CD4-positive, alpha-beta memory T cell (primary cell): ENCODE measurements at regions not wholly inside any gene's neighbourhood (a gene's known extent, or its start where the extent isn't known, plus 50 kb on each side); places are given as distances from the start of the nearest gene placed in this dataset.

ENCODE experiments used
- CTCF ChIA-PET: fragments of 350-600 bp; sonication (Branson Sonifier 250); formaldehyde crosslinking; loops from one replicate; lab custom pipeline; 2021; ENCODE audit warnings: inconsistent platforms; ENCODE audit not compliant: partially characterized antibody; lab: Charles Lee
- POLR2A ChIA-PET: fragments of 350-600 bp; sonication (Branson Sonifier 250); formaldehyde crosslinking; loops from one replicate; lab custom pipeline; 2021; ENCODE audit not compliant: partially characterized antibody; lab: Charles Lee
- DNase-seq, 5 donors: peaks; one replicate each; pipeline versions ENCODE4 v3.0.0 to v3.0.0-alpha.2; 2020 to 2022; ENCODE audit warnings: mixed read lengths in 1 of 5
- H3K27ac ChIP-seq: one replicate; pipeline ENCODE4 v1.7.0; 2013; ENCODE audit warnings: low read depth, low read length
- H3K27me3 ChIP-seq: 2 replicates; pipeline ENCODE4 v1.7.0; 2013; ENCODE audit warnings: mild to moderate bottlenecking, low read length, moderate library complexity; ENCODE audit not compliant: insufficient read depth
- H3K36me3 ChIP-seq: 2 replicates; pipeline ENCODE4 v1.7.0; 2013; ENCODE audit warnings: mild to moderate bottlenecking, low read length, moderate library complexity; ENCODE audit not compliant: insufficient read depth
- H3K4me1 ChIP-seq: 2 replicates; pipeline ENCODE4 v1.7.0; 2013; ENCODE audit warnings: mild to moderate bottlenecking, low read length, moderate library complexity; ENCODE audit not compliant: insufficient read depth
- H3K4me3 ChIP-seq, 2 donors: one replicate each; pipeline ENCODE4 v1.7.0; 2013; ENCODE audit warnings: low read length in 2 of 2, mild to moderate bottlenecking in 1 of 2
- H3K9me3 ChIP-seq, 2 donors: one replicate each; pipeline ENCODE4 v1.7.0; 2013; ENCODE audit warnings: low read length in 2 of 2, control low read depth in 1 of 2; ENCODE audit not compliant: control insufficient read depth in 1 of 2
- H3K27ac Mint-ChIP-seq, 7 donors: one replicate each; pipeline ENCODE4 v1.8.0; 2020 to 2021; ENCODE audit warnings: mixed read lengths in 7 of 7, mild to moderate bottlenecking in 6 of 7, inconsistent platforms in 3 of 7, moderate library complexity in 3 of 7
- H3K27me3 Mint-ChIP-seq, 2 donors: one replicate each; pipeline ENCODE4 v1.8.0; 2020 to 2021; ENCODE audit warnings: mixed read lengths in 2 of 2
- H3K36me3 Mint-ChIP-seq, 2 donors: one replicate each; pipeline ENCODE4 v1.8.0; 2020 to 2021; ENCODE audit warnings: mixed read lengths in 2 of 2, inconsistent platforms in 1 of 2, mild to moderate bottlenecking in 1 of 2
- H3K4me1 Mint-ChIP-seq, 4 donors: one replicate each; pipeline ENCODE4 v1.8.0; 2020 to 2021; ENCODE audit warnings: mixed read lengths in 4 of 4, mild to moderate bottlenecking in 1 of 4
- H3K4me3 Mint-ChIP-seq, 8 donors: one replicate each; pipeline ENCODE4 v1.8.0; 2020 to 2021; ENCODE audit warnings: mixed read lengths in 8 of 8, mild to moderate bottlenecking in 7 of 8, moderate library complexity in 6 of 8, inconsistent platforms in 3 of 8
- H3K9me3 Mint-ChIP-seq, 8 donors: one replicate each; pipeline ENCODE4 v1.8.0; 2020 to 2021; ENCODE audit warnings: mixed read lengths in 8 of 8, mild to moderate bottlenecking in 5 of 8, inconsistent platforms in 3 of 8, moderate library complexity in 1 of 8
- intact Hi-C: fragments of 100-400 bp; cut with micrococcal nuclease; formaldehyde crosslinking; loops from one replicate; pipeline ENCODE4 v1.15.1; 2023

GRCh38 chr9:135196474-135196873, 109.0 kb downstream of the OLFM1 start:
- Histone ChIP-seq H3K36me3 (no peaks in the 10 kb centered on the region), H3K4me1 (no peaks in the 10 kb centered on the region), H3K9me3 (no peaks in the 10 kb centered on the region), H3K27ac (no peak overlapping the region), H3K27me3 (no peaks in the 10 kb centered on the region), H3K4me3 (no peak overlapping the region)
- Mint-ChIP-seq H3K9me3 (no peaks in the 10 kb centered on the region), H3K27ac (peak overlapping the region in 1 of 7 donors; percentile 76), H3K4me1 (no peaks in the 10 kb centered on the region), H3K36me3 (no peaks in the 10 kb centered on the region), H3K4me3 (no peak overlapping the region), H3K27me3 (peaks cover 14 to 17% of the 10 kb centered on the region in 2 donors)
- POLR2A ChIA-PET = no interaction called here
- intact Hi-C loops = no loop called here
- CTCF ChIA-PET = no interaction called here
- DNase-seq = no peak

GRCh38 chr9:135198144-135198543, 110.7 kb downstream of the OLFM1 start:
- Mint-ChIP-seq H3K4me3 (no peak overlapping the region), H3K27ac (no peak overlapping the region), H3K4me1 (no peaks in the 10 kb centered on the region), H3K36me3 (no peaks in the 10 kb centered on the region), H3K9me3 (peaks cover 0 to 3% (median 0%) of the 10 kb centered on the region in 8 donors), H3K27me3 (peaks cover 14 to 17% of the 10 kb centered on the region in 2 donors)
- intact Hi-C loops = no loop called here
- Histone ChIP-seq H3K27me3 (no peaks in the 10 kb centered on the region), H3K4me3 (no peak overlapping the region), H3K9me3 (no peaks in the 10 kb centered on the region), H3K4me1 (no peaks in the 10 kb centered on the region), H3K27ac (no peak overlapping the region), H3K36me3 (no peaks in the 10 kb centered on the region)
- no peak for DNase-seq
- POLR2A ChIA-PET = no interaction called here
- CTCF ChIA-PET = no interaction called here

GRCh38 chr9:135198586-135199285, 111.3 kb downstream of the OLFM1 start:
- H3K27me3 Mint-ChIP-seq = peaks cover 14 to 17% of the 10 kb centered on the region in 2 donors
- peaks cover 0 to 3% (median 0%) of the 10 kb centered on the region in 8 donors for H3K9me3 Mint-ChIP-seq
- H3K4me1 ChIP-seq = no peaks in the 10 kb centered on the region
- no peaks in the 10 kb centered on the region for H3K36me3 Mint-ChIP-seq
- H3K36me3 ChIP-seq = no peaks in the 10 kb centered on the region
- H3K27ac Mint-ChIP-seq = no peak overlapping the region
- no peak for DNase-seq
- no peak overlapping the region for H3K4me3 Mint-ChIP-seq
- no peaks in the 10 kb centered on the region for H3K4me1 Mint-ChIP-seq
- CTCF ChIA-PET = no interaction called here
- no peaks in the 10 kb centered on the region for H3K27me3 ChIP-seq
- POLR2A ChIA-PET = no interaction called here
- H3K27ac ChIP-seq = no peak overlapping the region
- H3K4me3 ChIP-seq = no peak overlapping the region
- intact Hi-C loops = no loop called here
- H3K9me3 ChIP-seq = no peaks in the 10 kb centered on the region

- no peak for DNase-seq
- Histone ChIP-seq H3K4me1 (no peaks in the 10 kb centered on the region), H3K27ac (no peak overlapping the region), H3K36me3 (no peaks in the 10 kb centered on the region), H3K9me3 (no peaks in the 10 kb centered on the region), H3K27me3 (no peaks in the 10 kb centered on the region), H3K4me3 (no peak overlapping the region)
- H3K27me3 Mint-ChIP-seq = peaks cover 14 to 15% of the 10 kb centered on the region in 2 donors
- H3K4me1 Mint-ChIP-seq = no peaks in the 10 kb centered on the region
- no peaks in the 10 kb centered on the region for H3K36me3 Mint-ChIP-seq
- intact Hi-C loops = no loop called here
- no peak overlapping the region for H3K27ac Mint-ChIP-seq
- POLR2A ChIA-PET = no interaction called here
- CTCF ChIA-PET = no interaction called here
- peaks cover 0 to 3% (median 0%) of the 10 kb centered on the region in 8 donors for H3K9me3 Mint-ChIP-seq
- H3K4me3 Mint-ChIP-seq = no peak overlapping the region
These were observed 112.0 kb downstream of the OLFM1 start for GRCh38 chr9:135199489-135199888.

- no peaks in the 10 kb centered on the region for H3K27me3 ChIP-seq
- H3K4me1 Mint-ChIP-seq = no peaks in the 10 kb centered on the region
- no peaks in the 10 kb centered on the region for H3K36me3 Mint-ChIP-seq
- H3K27ac Mint-ChIP-seq = no peak overlapping the region
- H3K9me3 ChIP-seq = no peaks in the 10 kb centered on the region
- H3K4me3 ChIP-seq = no peak overlapping the region
- no peaks in the 10 kb centered on the region for H3K36me3 ChIP-seq
- POLR2A ChIA-PET = no interaction called here
- no peak for DNase-seq
- H3K27ac ChIP-seq = no peak overlapping the region
- CTCF ChIA-PET = no interaction called here
- H3K27me3 Mint-ChIP-seq = peaks cover 12 to 14% of the 10 kb centered on the region in 2 donors
- H3K4me3 Mint-ChIP-seq = no peak overlapping the region
- intact Hi-C loops = no loop called here
- no peaks in the 10 kb centered on the region for H3K4me1 ChIP-seq
- peaks cover 0 to 3% (median 0%) of the 10 kb centered on the region in 8 donors for H3K9me3 Mint-ChIP-seq
These were observed 114.2 kb downstream of the OLFM1 start for GRCh38 chr9:135201711-135202110.

- Mint-ChIP-seq H3K36me3 (no peaks in the 10 kb centered on the region), H3K9me3 (peaks cover 0 to 4% (median 0%) of the 10 kb centered on the region in 8 donors), H3K27me3 (peaks cover 3 to 10% of the 10 kb centered on the region in 2 donors), H3K27ac (no peak overlapping the region), H3K4me1 (no peaks in the 10 kb centered on the region), H3K4me3 (no peak overlapping the region)
- no peak for DNase-seq
- CTCF ChIA-PET = no interaction called here
- Histone ChIP-seq H3K4me3 (no peak overlapping the region), H3K9me3 (no peaks in the 10 kb centered on the region), H3K4me1 (no peaks in the 10 kb centered on the region), H3K36me3 (no peaks in the 10 kb centered on the region), H3K27me3 (no peaks in the 10 kb centered on the region), H3K27ac (no peak overlapping the region)
- intact Hi-C loops = no loop called here
- POLR2A ChIA-PET = no interaction called here
These were observed 116.7 kb downstream of the OLFM1 start for GRCh38 chr9:135204177-135204576.

- DNase-seq = no peak
- H3K9me3 Mint-ChIP-seq = peaks cover 0 to 13% (median 3%) of the 10 kb centered on the region in 8 donors
- CTCF ChIA-PET = no interaction called here
- no peaks in the 10 kb centered on the region for H3K4me1 Mint-ChIP-seq
- H3K27ac Mint-ChIP-seq = no peak overlapping the region
- Histone ChIP-seq H3K27me3 (no peaks in the 10 kb centered on the region), H3K36me3 (no peaks in the 10 kb centered on the region), H3K9me3 (no peaks in the 10 kb centered on the region), H3K4me3 (no peak overlapping the region), H3K27ac (no peak overlapping the region), H3K4me1 (no peaks in the 10 kb centered on the region)
- intact Hi-C loops = no loop called here
- no peaks in the 10 kb centered on the region for H3K36me3 Mint-ChIP-seq
- POLR2A ChIA-PET = no interaction called here
- peaks cover 2 to 5% of the 10 kb centered on the region in 2 donors for H3K27me3 Mint-ChIP-seq
- no peak overlapping the region for H3K4me3 Mint-ChIP-seq
These were observed 121.7 kb downstream of the OLFM1 start for GRCh38 chr9:135209136-135209535.
